Choroid plexus epithelial cell (primary cell): ENCODE measurements at regions not wholly inside any gene's neighbourhood (a gene's known extent, or its start where the extent isn't known, plus 50 kb on each side); places are given as distances from the start of the nearest gene placed in this dataset.

Experiments
- DNase-seq: peaks from one replicate; pipeline ENCODE4 v3.0.0-alpha.2; 2010; ENCODE audit warnings: low read depth
- H3K4me3 ChIP-seq: 2 replicates; pipeline ENCODE4 v1.5.1; 2011; ENCODE audit warnings: low read depth, mild to moderate bottlenecking, control low read depth, low read length, moderate library complexity
- CTCF ChIP-seq: conservative IDR thresholded peaks from 2 replicates; pipeline ENCODE4 v1.5.1; 2011; ENCODE audit warnings: low read depth, mild to moderate bottlenecking, control low read depth, inconsistent platforms, low read length, moderate library complexity

DNA sequence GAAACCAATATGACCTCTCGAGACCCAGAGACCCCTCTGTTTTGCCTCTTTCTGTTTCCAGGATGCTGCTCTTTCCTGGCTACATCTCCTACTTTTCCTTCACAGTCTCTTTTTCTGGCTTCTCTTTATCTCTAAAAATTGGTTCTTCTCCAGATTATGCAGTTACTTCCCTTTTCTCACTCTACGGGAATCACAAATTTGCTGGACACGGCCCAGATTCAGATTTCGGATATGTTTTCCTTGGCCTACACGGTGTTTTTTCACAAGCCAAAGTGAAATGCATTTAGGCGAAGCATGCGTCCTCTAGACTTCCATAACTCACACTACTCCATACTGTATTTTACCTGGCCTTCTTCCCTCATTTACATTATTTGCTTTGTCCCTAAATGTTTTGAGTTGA lies 214.7 kb upstream of the MIR17HG start:
- no peak overlapping the region for H3K4me3 ChIP-seq
- TF ChIP-seq CTCF = no peak
- peak; percentile 42 for DNase-seq

DNA sequence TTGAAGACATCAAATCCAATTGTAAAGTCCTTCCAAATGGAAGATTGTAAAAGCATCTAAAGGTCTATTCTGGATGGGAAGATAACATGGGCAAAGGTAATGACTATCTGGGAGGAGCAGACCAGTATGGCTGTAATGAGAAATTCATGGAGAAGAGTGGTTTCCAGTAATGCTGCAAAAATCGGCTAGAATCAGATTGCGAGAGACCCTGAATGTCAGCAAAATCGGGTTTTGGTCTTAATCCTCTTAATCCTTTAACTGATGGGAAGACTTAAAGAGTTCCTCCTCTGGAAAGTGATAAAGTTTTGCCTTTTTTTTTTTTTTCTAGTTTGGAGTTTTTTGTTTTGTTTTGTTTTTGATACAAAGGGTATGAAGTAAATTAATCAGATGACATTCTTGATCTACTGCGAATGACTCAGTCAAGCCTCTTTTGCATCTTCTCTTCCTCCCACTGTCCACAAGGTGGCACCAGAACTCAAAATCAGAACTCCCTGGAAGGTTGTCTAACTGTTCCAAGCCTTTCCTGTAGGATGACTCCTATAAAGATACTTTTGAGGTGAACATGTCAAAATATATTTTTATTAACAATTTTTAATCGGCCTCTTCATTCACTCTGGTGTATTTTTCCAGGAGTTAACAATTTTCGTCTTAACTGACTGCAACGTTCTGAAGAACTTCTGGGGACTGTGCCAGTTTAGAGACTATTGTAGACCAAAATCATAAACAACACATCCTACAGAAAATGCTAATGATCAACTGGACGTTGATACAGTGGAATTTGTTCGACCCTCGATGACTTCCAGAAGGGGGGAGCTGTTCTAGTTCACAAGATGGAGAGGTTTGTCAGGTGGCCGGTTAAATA lies 213.3 kb upstream of the MIR17HG start:
- DNase-seq = peak; percentile 74
- peak; percentile 86 for TF ChIP-seq CTCF

GRCh38 chr13:91134803-91135184 lies 212.7 kb upstream of the MIR17HG start:
- no peak overlapping the region for H3K4me3 ChIP-seq
- no peak for DNase-seq
- no peak for TF ChIP-seq CTCF

More for the DNA sequence above, 213.3 kb upstream of the MIR17HG start:
- H3K4me3 ChIP-seq = no peak overlapping the region

DNA sequence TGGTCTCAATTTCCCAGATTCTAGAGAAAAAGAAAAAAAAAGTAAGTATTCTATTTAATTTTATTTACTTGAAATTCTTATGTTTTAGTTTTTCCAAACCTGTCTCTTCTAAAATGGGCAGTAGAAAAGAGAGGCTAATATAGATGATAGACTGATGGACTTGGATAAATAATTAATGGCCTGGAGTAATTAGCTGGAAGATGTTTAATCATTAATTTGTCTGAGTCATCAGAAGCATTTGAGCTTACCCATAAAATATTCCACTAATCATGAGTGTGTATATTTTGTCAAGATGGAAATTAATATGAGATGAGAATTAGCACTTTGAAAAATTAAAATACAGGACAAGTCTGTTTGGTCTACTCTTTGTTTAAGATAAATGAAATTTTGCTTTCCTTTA lies 212.1 kb upstream of the MIR17HG start:
- H3K4me3 ChIP-seq = no peak overlapping the region
- no peak for DNase-seq
- no peak for TF ChIP-seq CTCF

- no peak overlapping the region for H3K4me3 ChIP-seq
- TF ChIP-seq CTCF = no peak
- DNase-seq = no peak
Observed at GRCh38 chr13:91135968-91136367, 211.5 kb upstream of the MIR17HG start.

DNA sequence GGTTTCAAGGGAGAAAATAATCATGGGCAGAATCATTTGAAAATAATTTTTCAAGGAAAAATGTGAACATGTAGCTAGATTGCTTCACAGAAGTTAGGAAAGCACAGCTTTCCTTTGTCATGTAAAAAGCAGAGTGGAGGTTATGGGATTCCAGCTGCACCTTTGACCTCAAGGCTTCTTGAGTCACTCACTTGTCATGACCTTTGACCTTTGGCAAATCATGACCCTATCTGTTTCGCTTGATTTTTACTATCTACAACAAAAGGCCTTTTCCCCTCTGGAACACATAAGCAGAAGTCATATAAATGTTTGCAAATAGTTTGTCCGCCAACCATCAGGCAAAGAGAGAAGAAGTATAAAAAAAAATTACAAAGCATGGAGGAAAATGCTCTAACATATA lies 210.7 kb upstream of the MIR17HG start:
- no peak for TF ChIP-seq CTCF
- DNase-seq = no peak
- no peak overlapping the region for H3K4me3 ChIP-seq

DNA sequence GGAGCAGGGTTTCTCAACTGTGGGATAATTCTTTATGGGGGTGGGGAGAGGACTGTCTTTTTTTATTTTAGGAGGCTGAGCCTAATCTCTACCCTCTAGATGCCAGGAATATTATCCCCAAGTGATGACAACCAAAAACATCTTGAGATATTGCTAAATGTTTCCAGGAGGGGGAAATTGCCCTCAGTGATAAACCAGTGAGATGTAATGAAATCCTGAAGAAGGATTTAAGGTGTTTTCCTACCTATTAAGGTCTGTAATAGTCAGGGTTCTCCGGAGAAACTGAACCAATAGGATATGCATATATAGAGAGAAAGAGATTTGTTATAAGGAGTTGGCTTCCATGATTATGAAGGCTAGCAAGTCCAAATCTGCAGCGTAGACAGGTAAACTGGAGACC lies 208.3 kb upstream of the MIR17HG start:
- TF ChIP-seq CTCF = no peak
- DNase-seq = no peak
- no peak overlapping the region for H3K4me3 ChIP-seq
